ENCODE measurements at regions not wholly inside any gene's neighbourhood (a gene's known extent, or its start where the extent isn't known, plus 50 kb on each side); places are given as distances from the start of the nearest gene placed in this dataset.

GRCh38 chr4:96606451-96606850, 766.6 kb downstream of the PDHA2 start:
- no peaks in the 10 kb centered on the region for H3K27me3 ChIP-seq (ENCODE audit: control insufficient read depth, insufficient read depth, low read length)
- no peak overlapping the region for H2AK9ac ChIP-seq (replicated peaks; ENCODE audit: low read depth, low read length, poor library complexity)
- H2BK15ac ChIP-seq (ENCODE audit: low read depth, low read length), result no peak overlapping the region
- dilution Hi-C loops (cut with HindIII; ENCODE audit: low sequenced_read_pairs, unreplicated experiment), result no loop called here
- H3K4me3 ChIP-seq (ENCODE audit: insufficient read depth, low read depth, low read length), result no peak overlapping the region
- H3K79me1 ChIP-seq (ENCODE audit: low read depth in 1 of 2, low read length in 2 of 2), result no peaks in the 10 kb centered on the region
- intact Hi-C loops (cut with micrococcal nuclease), result no loop called here
- CTCF ChIA-PET, result no interaction called here
- H2BK120ac ChIP-seq (ENCODE audit: low read depth, low read length), result no peak overlapping the region
- POLR2A ChIA-PET (ENCODE audit: unreplicated experiment), result no interaction called here
- H3K4me1 ChIP-seq (ENCODE audit: control insufficient read depth, insufficient read depth, low read length), result no peaks in the 10 kb centered on the region
- no peak for ATAC-seq (ENCODE audit: low read depth)
- no peak overlapping the region for H2AK5ac ChIP-seq (ENCODE audit: low read depth, low read length)
- H3K56ac ChIP-seq (ENCODE audit: extremely low read depth, insufficient read depth, low read length), result no peak overlapping the region
- DNase-seq, result no peak
- no peak overlapping the region for H2BK20ac ChIP-seq (ENCODE audit: low read depth, low read length)
- H2BK5ac ChIP-seq (ENCODE audit: low read depth, low read length, poor library complexity, severe bottlenecking), result no peak overlapping the region
- H4K91ac ChIP-seq (ENCODE audit: insufficient read depth, low read depth, low read length), result no peak overlapping the region
- H3K27ac ChIP-seq (ENCODE audit: insufficient read depth, low read length), result no peak overlapping the region
- H4K20me1 ChIP-seq (ENCODE audit: insufficient read depth, low read length), result no peaks in the 10 kb centered on the region
- in situ Hi-C loops (cut with MboI; ENCODE audit: low sequenced_read_pairs), result no loop called here
- no peak overlapping the region for H3K14ac ChIP-seq (replicated peaks; ENCODE audit: low read depth, low read length)
- no peak overlapping the region for H3K4me2 ChIP-seq (ENCODE audit: low read depth, low read length)
- H3K9ac ChIP-seq (ENCODE audit: low read depth, low read length), result no peak overlapping the region
- H3K9me1 ChIP-seq (ENCODE audit: insufficient read depth, low read length), result no peaks in the 10 kb centered on the region
- H2AFZ ChIP-seq (replicated peaks; ENCODE audit: low read length, poor library complexity), result no peak overlapping the region
- no peak overlapping the region for H3K18ac ChIP-seq (ENCODE audit: low read depth, low read length)
- H4K8ac ChIP-seq (ENCODE audit: low read depth in 2 of 2, low read length in 2 of 2), result no peak overlapping the region
- no peak overlapping the region for H4K5ac ChIP-seq (ENCODE audit: low read depth, low read length)
- H3K4ac ChIP-seq (ENCODE audit: low read depth, low read length), result no peak overlapping the region
- 0 out of 2 replicates have a peak, but pooled peaks cover 2% of the 10 kb centered on the region for H3K9me3 ChIP-seq (ENCODE audit: control insufficient read depth, insufficient read depth, low read length)
- no TSS peak for BruUV-seq (replicated peaks)
- H3K36me3 ChIP-seq (ENCODE audit: control insufficient read depth, insufficient read depth, low read length), result no peaks in the 10 kb centered on the region
- no peak overlapping the region for H3K23ac ChIP-seq (ENCODE audit: low read depth, low read length)
- TF ChIP-seq ELK1 (IDR thresholded peaks at IDR 0.05; ENCODE audit: borderline replicate concordance, low read depth, low read length) (no peak), USF2 (IDR thresholded peaks at IDR 0.05; ENCODE audit: low read depth, low read length) (no peak), CHD1 (IDR thresholded peaks at IDR 0.05; ENCODE audit: low read depth, low read length) (no peak), BHLHE40 (IDR thresholded peaks at IDR 0.05; ENCODE audit: low read depth, low read length) (no peak), SMC3 (IDR thresholded peaks at IDR 0.05; ENCODE audit: low read depth, low read length) (no peak), RCOR1 (IDR thresholded peaks at IDR 0.05; ENCODE audit: insufficient replicate concordance, low read length) (no peak), MXI1 (IDR thresholded peaks at IDR 0.05; ENCODE audit: borderline replicate concordance, low read depth, low read length) (no peak), MAFK (IDR thresholded peaks at IDR 0.05; ENCODE audit: low read depth, low read length) (no peak), CTCF (conservative IDR thresholded peaks at IDR 0.05; ENCODE audit: low read depth, low read length) (no peak), RAD21 (IDR thresholded peaks at IDR 0.05; ENCODE audit: low read length) (no peak), FOS (IDR thresholded peaks at IDR 0.05; ENCODE audit: low read depth, low read length) (no peak)
